Common myeloid progenitor, CD34-positive (primary cell): ENCODE measurements at regions not wholly inside any gene's neighbourhood (a gene's known extent, or its start where the extent isn't known, plus 50 kb on each side); places are given as distances from the start of the nearest gene placed in this dataset.

Experiments
- CTCF ChIA-PET: fragments of 350-600 bp; sonication (Branson Sonifier 250); formaldehyde crosslinking; loops from one replicate; lab custom pipeline; 2021; ENCODE audit warnings: antibody characterized with exemption; lab: Charles Lee
- POLR2A ChIA-PET: fragments of 350-600 bp; sonication (Branson Sonifier 250); formaldehyde crosslinking; loops from one replicate; lab custom pipeline; 2021; ENCODE audit warnings: antibody characterized with exemption; lab: Charles Lee
- DNase-seq, 3 donors: peaks; one replicate each; pipeline versions ENCODE4 v3.0.0 to v3.0.0-alpha.2; 2013
- H3K27ac ChIP-seq, 2 experiments: 1 replicate in 1 of 2; 2 replicates in 1 of 2; pipeline ENCODE4 v1.7.0; 2013; ENCODE audit warnings: inconsistent platforms in 2 of 2, low read length in 2 of 2, mild to moderate bottlenecking in 2 of 2, low read depth in 1 of 2, moderate library complexity in 1 of 2; ENCODE audit not compliant: severe bottlenecking in 2 of 2, insufficient read depth in 1 of 2, poor library complexity in 1 of 2
- H3K27me3 ChIP-seq, 5 experiments: replicated peaks in 2 of 5; 1 replicate in 3 of 5; 2 replicates in 2 of 5; pipeline versions ENCODE4 v1.6.1 to v1.7.0; 2013; ENCODE audit warnings: low read length in 4 of 5, mild to moderate bottlenecking in 2 of 5, moderate library complexity in 2 of 5, inconsistent platforms in 1 of 5; ENCODE audit not compliant: insufficient read depth in 5 of 5, control insufficient read depth in 4 of 5
- H3K36me3 ChIP-seq, 4 experiments: 1 replicate in 2 of 4; 2 replicates in 2 of 4; pipeline versions ENCODE4 v1.6.1 to v1.7.0; 2013; ENCODE audit warnings: low read length in 3 of 4, control low read depth in 1 of 4, mild to moderate bottlenecking in 1 of 4; ENCODE audit not compliant: control insufficient read depth in 4 of 4, insufficient read depth in 4 of 4
- H3K4me1 ChIP-seq, 4 experiments: 1 replicate in 3 of 4; 2 replicates in 1 of 4; pipeline versions ENCODE4 v1.6.1 to v1.7.1; 2013; ENCODE audit warnings: low read length in 3 of 4, mild to moderate bottlenecking in 3 of 4, control low read depth in 1 of 4, inconsistent platforms in 1 of 4, moderate library complexity in 1 of 4; ENCODE audit not compliant: control insufficient read depth in 4 of 4, insufficient read depth in 4 of 4; ENCODE audit errors: control extremely low read depth in 1 of 4
- H3K4me3 ChIP-seq, 7 experiments: 1 replicate in 4 of 7; 2 replicates in 3 of 7; pipeline versions ENCODE4 v1.5.1 to v1.7.0; 2013; ENCODE audit warnings: mild to moderate bottlenecking in 7 of 7, low read length in 6 of 7, moderate library complexity in 6 of 7, inconsistent platforms in 2 of 7, low read depth in 2 of 7, control low read depth in 1 of 7; ENCODE audit not compliant: insufficient read depth in 4 of 7, control insufficient read depth in 1 of 7; ENCODE audit errors: extremely low read depth in 1 of 7
- H3K9me3 ChIP-seq, 5 experiments: 1 replicate in 4 of 5; 2 replicates in 1 of 5; pipeline versions ENCODE4 v1.6.1 to v1.7.1; 2013; ENCODE audit warnings: low read length in 4 of 5, mild to moderate bottlenecking in 2 of 5, inconsistent platforms in 1 of 5, low read depth in 1 of 5, moderate library complexity in 1 of 5; ENCODE audit not compliant: control insufficient read depth in 4 of 5, insufficient read depth in 2 of 5; ENCODE audit errors: control extremely low read depth in 1 of 5
- WGBS: methylation state at CpG from one replicate; pipeline ENCODE4 v1.1.5; 2013; ENCODE audit not compliant: insufficient coverage; 5-methylcytosine and 5-hydroxymethylcytosine counted together

- Histone ChIP-seq H3K36me3 (no peaks in the 10 kb centered on the region), H3K4me1 (no peaks in the 10 kb centered on the region), H3K27me3 (no peaks in the 10 kb centered on the region), H3K27ac (no peak overlapping the region), H3K4me3 (no peak overlapping the region), H3K9me3 (no peaks in the 10 kb centered on the region)
- POLR2A ChIA-PET = no interaction called here
- WGBS = no CpG with 5 or more reads among the region's 1 CpG
- DNase-seq = no peak
- CTCF ChIA-PET = no interaction called here
Measured at GRCh38 chr5:29040404-29040803, 2002.0 kb upstream of the CDH9 start.

DNA sequence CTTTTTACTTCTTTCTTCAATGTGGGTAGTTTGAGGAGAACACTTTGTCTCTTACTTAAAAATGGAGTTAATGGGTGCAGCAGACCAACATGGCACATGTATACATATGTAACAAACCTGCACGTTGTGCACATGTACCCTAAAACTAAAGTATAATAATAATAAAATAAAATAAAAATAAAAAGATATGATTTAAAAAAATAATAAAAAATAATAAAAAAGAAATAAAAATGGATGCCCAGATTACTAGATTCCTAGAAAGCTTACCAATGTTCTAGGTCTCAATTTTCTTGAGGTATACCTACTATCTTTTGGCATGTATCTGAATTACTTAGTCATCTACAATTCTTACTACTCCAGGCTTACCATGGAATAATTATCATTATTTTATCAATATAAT, 2001.6 kb upstream of the CDH9 start:
- ChIA-PET POLR2A (no interaction called here), CTCF (no interaction called here)
- no peak overlapping the region for H3K27ac ChIP-seq
- no peak overlapping the region for H3K4me3 ChIP-seq
- H3K4me1 ChIP-seq = no peaks in the 10 kb centered on the region
- WGBS = no CpG with 5 or more reads among the region's 1 CpG
- no peaks in the 10 kb centered on the region for H3K9me3 ChIP-seq
- H3K27me3 ChIP-seq = no peaks in the 10 kb centered on the region
- no peaks in the 10 kb centered on the region for H3K36me3 ChIP-seq
- no peak for DNase-seq

DNA sequence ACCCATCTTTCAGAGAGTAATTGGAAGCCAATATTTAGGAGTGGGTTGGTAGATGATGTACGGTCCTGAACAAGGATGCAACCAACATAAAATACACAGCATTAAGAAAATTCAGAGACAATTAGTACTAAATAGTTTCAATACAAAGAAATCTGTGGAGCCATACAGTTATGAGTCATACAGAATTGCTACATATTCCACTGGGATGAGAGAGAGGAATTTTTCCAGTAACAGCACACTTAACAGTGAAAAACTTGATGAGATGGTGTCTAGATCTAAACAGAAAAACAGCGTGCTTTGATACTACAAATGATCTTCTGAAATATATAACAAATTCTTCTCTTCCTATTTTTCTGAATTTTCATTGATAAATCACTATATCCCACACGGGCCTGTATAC, 1999.3 kb upstream of the CDH9 start:
- ChIA-PET CTCF (no interaction called here), POLR2A (no interaction called here)
- Histone ChIP-seq H3K9me3 (no peaks in the 10 kb centered on the region), H3K36me3 (no peaks in the 10 kb centered on the region), H3K27ac (no peak overlapping the region), H3K4me1 (no peaks in the 10 kb centered on the region), H3K4me3 (no peak overlapping the region), H3K27me3 (no peaks in the 10 kb centered on the region)
- whole genome bisulfite sequencing = no CpG with 5 or more reads among the region's 3 CpGs
- no peak for DNase-seq

DNA sequence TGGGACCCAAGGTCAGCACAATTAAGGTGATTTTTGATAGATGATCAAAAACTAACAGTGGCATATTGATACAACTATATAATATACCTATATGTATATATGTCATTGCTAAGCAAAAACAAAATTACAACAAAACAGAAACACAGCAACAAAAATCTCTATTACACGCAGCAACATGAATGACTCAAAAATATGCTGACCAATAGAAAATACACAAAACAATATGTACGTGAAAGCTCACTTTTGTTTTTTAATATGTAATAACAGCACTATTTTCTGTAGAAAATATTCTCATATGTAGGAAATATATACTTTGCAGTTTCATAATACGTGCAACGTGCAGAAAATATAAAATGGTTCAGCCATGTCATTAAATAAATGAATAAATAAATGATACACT, 1985.7 kb upstream of the CDH9 start:
- no peak overlapping the region for H3K4me3 ChIP-seq
- no peaks in the 10 kb centered on the region for H3K36me3 ChIP-seq
- no CpG with 5 or more reads among the region's 4 CpGs for WGBS
- ChIA-PET POLR2A (no interaction called here), CTCF (no interaction called here)
- no peak for DNase-seq
- H3K27ac ChIP-seq = no peak overlapping the region
- no peaks in the 10 kb centered on the region for H3K4me1 ChIP-seq
- H3K9me3 ChIP-seq = no peaks in the 10 kb centered on the region
- no peaks in the 10 kb centered on the region for H3K27me3 ChIP-seq

DNA sequence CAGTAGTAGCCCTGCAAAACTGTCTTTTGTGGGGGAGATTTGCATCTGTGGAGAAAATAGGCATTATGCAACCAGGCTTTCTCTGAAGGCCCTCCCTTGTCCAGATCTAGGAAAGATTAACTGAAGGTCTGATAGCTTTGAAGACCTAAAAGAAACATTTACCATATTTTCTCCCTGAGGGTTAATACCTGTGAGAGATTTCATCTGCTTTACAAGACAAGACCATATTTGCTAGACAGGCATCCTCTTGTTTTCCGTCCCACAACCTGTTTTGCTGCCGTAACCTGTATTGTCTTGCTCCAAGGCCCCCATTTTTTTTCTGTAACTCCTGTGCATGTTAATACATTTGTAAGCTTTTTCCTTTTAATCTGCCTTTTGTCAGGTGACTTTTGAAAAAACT, 1985.2 kb upstream of the CDH9 start:
- 82% methylated on average over 2 of the region's 2 CpGs for WGBS
- ChIA-PET CTCF (no interaction called here), POLR2A (no interaction called here)
- no peaks in the 10 kb centered on the region for H3K4me1 ChIP-seq
- no peak overlapping the region for H3K27ac ChIP-seq
- no peaks in the 10 kb centered on the region for H3K36me3 ChIP-seq
- DNase-seq = no peak
- H3K4me3 ChIP-seq = no peak overlapping the region
- no peaks in the 10 kb centered on the region for H3K9me3 ChIP-seq
- H3K27me3 ChIP-seq = no peaks in the 10 kb centered on the region

- Histone ChIP-seq H3K4me1 (no peaks in the 10 kb centered on the region), H3K27ac (no peak overlapping the region), H3K4me3 (no peak overlapping the region), H3K36me3 (no peaks in the 10 kb centered on the region), H3K9me3 (no peaks in the 10 kb centered on the region), H3K27me3 (no peaks in the 10 kb centered on the region)
- POLR2A ChIA-PET = no interaction called here
- DNase-seq = no peak
- 93% methylated on average over 2 of the region's 3 CpGs for WGBS
- CTCF ChIA-PET = no interaction called here
Measured at GRCh38 chr5:29017501-29017900, 1979.1 kb upstream of the CDH9 start.

GRCh38 chr5:29016067-29016466, 1977.7 kb upstream of the CDH9 start:
- H3K27me3 ChIP-seq = no peaks in the 10 kb centered on the region
- no peak overlapping the region for H3K27ac ChIP-seq
- WGBS = 82% methylated on average over 3 of the region's 4 CpGs
- ChIA-PET CTCF (interaction anchor here (1.4 kb wide), 1 partner anchor 11 kb away, joined by 3 read pairs; no protein-coding TSS in a partner anchor), POLR2A (no interaction called here)
- no peak for DNase-seq
- H3K36me3 ChIP-seq = no peaks in the 10 kb centered on the region
- no peaks in the 10 kb centered on the region for H3K9me3 ChIP-seq
- H3K4me1 ChIP-seq = no peaks in the 10 kb centered on the region
- H3K4me3 ChIP-seq = no peak overlapping the region
